ENCODE measurements at regions not wholly inside any gene's neighbourhood (a gene's known extent, or its start where the extent isn't known, plus 50 kb on each side); places are given as distances from the start of the nearest gene placed in this dataset.
"Not testable (repeated sequence)": the region's sequence is repeated elsewhere in the genome, so short reads cannot be mapped to it uniquely, and the experiment has no call there.

GRCh38 chr9:13033959-13034693 is 245.4 kb downstream of the MPDZ start:
- H3K36me3 Mint-ChIP-seq, result no peaks in the 10 kb centered on the region
- no peak for ATAC-seq (ENCODE audit: low read depth)
- no peak overlapping the region for H3K27ac Mint-ChIP-seq
- H3K4me1 Mint-ChIP-seq, result no peaks in the 10 kb centered on the region
- H3K4me3 Mint-ChIP-seq, result no peak overlapping the region
- H3K9me3 Mint-ChIP-seq, result peaks cover 1% of the 10 kb centered on the region
- POLR2A ChIA-PET, result no interaction called here
- DNase-seq, result peak; percentile 24
- no peaks in the 10 kb centered on the region for H3K27me3 Mint-ChIP-seq

GRCh38 chr9:13034694-13035002 is 244.8 kb downstream of the MPDZ start:
- POLR2A ChIA-PET, result no interaction called here
- Mint-ChIP-seq H3K27me3 (no peaks in the 10 kb centered on the region), H3K4me1 (no peaks in the 10 kb centered on the region), H3K4me3 (no peak overlapping the region), H3K27ac (no peak overlapping the region), H3K36me3 (no peaks in the 10 kb centered on the region), H3K9me3 (peaks cover 1% of the 10 kb centered on the region)
- DNase-seq (no peak), ATAC-seq (ENCODE audit: low read depth) (no peak)

GRCh38 chr9:13035822-13036221 is 243.7 kb downstream of the MPDZ start:
- Mint-ChIP-seq H3K4me1 (no peaks in the 10 kb centered on the region), H3K9me3 (no peaks in the 10 kb centered on the region), H3K27me3 (no peaks in the 10 kb centered on the region), H3K36me3 (no peaks in the 10 kb centered on the region), H3K4me3 (no peak overlapping the region), H3K27ac (no peak overlapping the region)
- no peak for ATAC-seq (ENCODE audit: low read depth)
- DNase-seq, result no peak
- POLR2A ChIA-PET, result no interaction called here

- H3K4me3 Mint-ChIP-seq; H3K9me3 Mint-ChIP-seq; H3K27me3 Mint-ChIP-seq; H3K4me1 Mint-ChIP-seq; H3K36me3 Mint-ChIP-seq; POLR2A ChIA-PET; DNase-seq; ATAC-seq (ENCODE audit: low read depth); H3K27ac Mint-ChIP-seq: not testable (repeated sequence)
These were observed 241.7 kb downstream of the MPDZ start for GRCh38 chr9:13037808-13038207.

- no peaks in the 10 kb centered on the region for H3K4me1 Mint-ChIP-seq
- ATAC-seq (ENCODE audit: low read depth) (no peak), DNase-seq (no peak)
- peaks cover 4% of the 10 kb centered on the region for H3K9me3 Mint-ChIP-seq
- no peaks in the 10 kb centered on the region for H3K36me3 Mint-ChIP-seq
- POLR2A ChIA-PET, result no interaction called here
- no peak overlapping the region for H3K27ac Mint-ChIP-seq
- H3K27me3 Mint-ChIP-seq, result no peaks in the 10 kb centered on the region
- no peak overlapping the region for H3K4me3 Mint-ChIP-seq
These were observed 231.5 kb downstream of the MPDZ start for GRCh38 chr9:13047827-13048587.

- POLR2A ChIA-PET, result no interaction called here
- no peaks in the 10 kb centered on the region for H3K36me3 Mint-ChIP-seq
- DNase-seq (no peak), ATAC-seq (ENCODE audit: low read depth) (no peak)
- no peaks in the 10 kb centered on the region for H3K4me1 Mint-ChIP-seq
- no peak overlapping the region for H3K4me3 Mint-ChIP-seq
- H3K27me3 Mint-ChIP-seq, result no peaks in the 10 kb centered on the region
- peaks cover 4% of the 10 kb centered on the region for H3K9me3 Mint-ChIP-seq
- H3K27ac Mint-ChIP-seq, result no peak overlapping the region
These were observed 230.3 kb downstream of the MPDZ start for GRCh38 chr9:13049223-13049622.

- POLR2A ChIA-PET, result no interaction called here
- no peaks in the 10 kb centered on the region for H3K27me3 Mint-ChIP-seq
- peaks cover 6% of the 10 kb centered on the region for H3K9me3 Mint-ChIP-seq
- ATAC-seq (ENCODE audit: low read depth) (no peak), DNase-seq (no peak)
- H3K4me1 Mint-ChIP-seq, result no peaks in the 10 kb centered on the region
- no peak overlapping the region for H3K4me3 Mint-ChIP-seq
- H3K36me3 Mint-ChIP-seq, result no peaks in the 10 kb centered on the region
- no peak overlapping the region for H3K27ac Mint-ChIP-seq
These were observed 226.0 kb downstream of the MPDZ start for GRCh38 chr9:13053504-13053903.

- DNase-seq (no peak), ATAC-seq (ENCODE audit: low read depth) (no peak)
- Mint-ChIP-seq H3K27me3 (no peaks in the 10 kb centered on the region), H3K4me3 (no peak overlapping the region), H3K36me3 (no peaks in the 10 kb centered on the region), H3K4me1 (no peaks in the 10 kb centered on the region), H3K9me3 (peaks cover 6% of the 10 kb centered on the region), H3K27ac (no peak overlapping the region)
- POLR2A ChIA-PET, result no interaction called here
These were observed 225.1 kb downstream of the MPDZ start for GRCh38 chr9:13054389-13054788.

All from activated naive CD8-positive, alpha-beta T cell treated with anti-CD3 and anti-CD28 coated beads, Interleukin-2, amount 10 ng/mL, durations not matched to agents 7 days and 5 days (primary cell).